ENCODE measurements at regions not wholly inside any gene's neighbourhood (a gene's known extent, or its start where the extent isn't known, plus 50 kb on each side); places are given as distances from the start of the nearest gene placed in this dataset.

DNA sequence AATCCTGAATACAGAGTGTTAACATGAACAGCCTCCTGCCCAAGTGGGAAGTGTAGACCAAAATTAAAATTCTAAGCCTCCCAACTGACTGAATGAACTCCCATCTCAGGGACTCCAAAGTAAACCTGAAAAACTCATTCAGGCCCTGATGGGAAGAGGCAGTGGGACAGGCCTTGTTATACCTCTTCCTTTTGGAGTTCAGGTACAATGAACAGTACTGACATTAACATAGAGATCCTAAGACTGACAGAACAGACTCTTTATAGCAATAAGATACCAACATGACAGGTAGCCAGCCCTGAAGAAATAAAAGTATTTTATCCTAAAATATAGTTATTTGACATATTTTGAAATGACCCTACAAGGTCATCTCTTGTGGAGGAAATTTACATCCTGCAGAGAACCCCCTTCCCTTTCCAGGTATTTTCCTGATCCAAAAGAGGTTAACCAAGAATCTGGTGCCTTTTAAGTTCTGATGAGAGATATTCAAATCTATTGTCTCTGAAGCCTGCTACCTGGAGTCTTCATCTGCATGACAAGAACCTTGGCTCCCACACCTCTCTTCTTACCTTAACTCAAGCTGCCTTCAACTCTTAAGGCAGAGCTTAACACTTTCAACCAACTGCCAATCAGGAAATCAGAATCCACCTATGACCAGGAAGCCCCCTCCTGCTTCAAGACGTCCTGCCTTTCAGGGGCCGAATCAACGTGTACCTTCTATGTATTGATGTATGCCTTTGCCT lies 103.3 kb upstream of the PFKP start:
- no peak for DNase-seq (ENCODE audit: low read depth in 1 of 2, low spot score in 1 of 2)
- TF ChIP-seq, protein P1, sequence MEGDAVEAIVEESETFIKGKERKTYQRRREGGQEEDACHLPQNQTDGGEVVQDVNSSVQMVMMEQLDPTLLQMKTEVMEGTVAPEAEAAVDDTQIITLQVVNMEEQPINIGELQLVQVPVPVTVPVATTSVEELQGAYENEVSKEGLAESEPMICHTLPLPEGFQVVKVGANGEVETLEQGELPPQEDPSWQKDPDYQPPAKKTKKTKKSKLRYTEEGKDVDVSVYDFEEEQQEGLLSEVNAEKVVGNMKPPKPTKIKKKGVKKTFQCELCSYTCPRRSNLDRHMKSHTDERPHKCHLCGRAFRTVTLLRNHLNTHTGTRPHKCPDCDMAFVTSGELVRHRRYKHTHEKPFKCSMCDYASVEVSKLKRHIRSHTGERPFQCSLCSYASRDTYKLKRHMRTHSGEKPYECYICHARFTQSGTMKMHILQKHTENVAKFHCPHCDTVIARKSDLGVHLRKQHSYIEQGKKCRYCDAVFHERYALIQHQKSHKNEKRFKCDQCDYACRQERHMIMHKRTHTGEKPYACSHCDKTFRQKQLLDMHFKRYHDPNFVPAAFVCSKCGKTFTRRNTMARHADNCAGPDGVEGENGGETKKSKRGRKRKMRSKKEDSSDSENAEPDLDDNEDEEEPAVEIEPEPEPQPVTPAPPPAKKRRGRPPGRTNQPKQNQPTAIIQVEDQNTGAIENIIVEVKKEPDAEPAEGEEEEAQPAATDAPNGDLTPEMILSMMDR (IDR thresholded peaks at IDR 0.05; ENCODE audit: low read depth, low read length) = no peak

DNA sequence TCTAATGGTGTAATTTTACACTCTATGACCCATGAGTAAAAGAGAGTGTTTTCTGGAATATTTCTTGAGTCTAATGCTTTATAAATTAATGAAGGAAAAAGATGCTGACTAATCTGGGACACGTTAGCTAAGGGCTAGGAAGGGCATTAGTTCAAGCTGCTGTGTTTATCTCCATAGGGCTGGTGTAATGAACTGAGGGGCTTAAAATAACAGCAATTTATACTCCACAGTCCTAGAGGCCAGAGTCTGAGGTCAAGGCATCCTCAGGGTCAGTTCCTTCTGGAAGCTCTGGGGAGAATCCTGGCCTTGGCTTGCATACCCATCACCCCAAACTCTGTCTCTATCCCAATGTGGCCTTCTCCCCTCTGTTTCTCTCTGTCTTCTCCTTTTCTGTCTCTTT lies 105.2 kb upstream of the PFKP start:
- H3K4me1 ChIP-seq (ENCODE audit: low read depth) = no peaks in the 10 kb centered on the region
- DNase-seq (ENCODE audit: low read depth in 1 of 2, low spot score in 1 of 2) = no peak

More for the DNA sequence above, 103.3 kb upstream of the PFKP start:
- Histone ChIP-seq H3K9me3 (ENCODE audit: low read depth) (no peaks in the 10 kb centered on the region), H3K36me3 (no peaks in the 10 kb centered on the region), H3K4me1 (ENCODE audit: low read depth) (no peaks in the 10 kb centered on the region), H3K27ac (no peak overlapping the region), H3K27me3 (no peaks in the 10 kb centered on the region), H3K4me3 (no peak overlapping the region)

DNA sequence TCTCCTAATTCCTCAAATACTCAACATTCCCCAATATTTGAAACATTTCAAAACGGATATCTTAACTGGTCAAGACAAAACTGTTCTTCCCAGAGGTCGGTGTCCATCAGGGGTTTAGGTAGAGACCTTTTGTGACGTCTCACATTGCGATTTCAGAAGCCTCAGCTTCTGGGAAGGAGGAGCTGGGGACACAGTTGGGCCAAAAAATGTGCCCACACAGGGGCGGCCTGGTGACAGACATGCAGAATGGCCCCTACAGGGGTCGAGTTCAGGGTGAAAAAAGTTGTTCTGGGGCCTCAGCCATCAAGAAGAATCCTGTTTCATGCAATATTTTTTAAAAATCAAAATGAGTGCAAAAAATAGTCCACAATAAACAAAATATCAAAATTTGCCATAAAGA lies 108.7 kb upstream of the PFKP start:
- Histone ChIP-seq H3K9me3 (ENCODE audit: low read depth) (no peaks in the 10 kb centered on the region), H3K27ac (no peak overlapping the region), H3K4me3 (no peak overlapping the region), H3K4me1 (ENCODE audit: low read depth) (no peaks in the 10 kb centered on the region), H3K36me3 (no peaks in the 10 kb centered on the region), H3K27me3 (no peaks in the 10 kb centered on the region)
- no peak for DNase-seq (ENCODE audit: low read depth in 1 of 2, low spot score in 1 of 2)
- TF ChIP-seq, protein P1 (IDR thresholded peaks at IDR 0.05; ENCODE audit: low read depth, low read length) = no peak

More for the DNA sequence above, 105.2 kb upstream of the PFKP start:
- TF ChIP-seq, protein P1 (IDR thresholded peaks at IDR 0.05; ENCODE audit: low read depth, low read length) = no peak
- no peaks in the 10 kb centered on the region for H3K36me3 ChIP-seq
- no peaks in the 10 kb centered on the region for H3K9me3 ChIP-seq (ENCODE audit: low read depth)
- H3K4me3 ChIP-seq = no peak overlapping the region
- H3K27me3 ChIP-seq = no peaks in the 10 kb centered on the region
- no peak overlapping the region for H3K27ac ChIP-seq

DNA sequence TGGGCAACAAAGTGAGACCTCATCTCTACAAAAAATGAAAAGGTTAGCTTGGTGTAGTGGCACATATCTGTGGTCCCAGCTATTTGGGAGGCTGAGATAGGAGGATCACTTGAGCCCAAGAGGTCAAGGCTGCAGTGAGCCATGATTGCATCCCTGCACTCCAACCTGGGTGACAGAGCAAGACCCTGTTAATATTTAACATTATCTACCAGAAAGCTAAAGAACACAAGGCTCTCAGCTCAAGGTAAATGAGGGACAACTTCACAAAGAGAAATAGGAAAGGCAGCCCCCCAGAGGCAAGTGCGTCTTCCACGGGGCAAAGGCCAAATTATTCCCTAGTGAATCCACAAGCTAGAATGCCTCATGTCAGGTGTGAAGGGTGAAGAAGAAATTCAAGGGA lies 109.6 kb upstream of the PFKP start:
- H3K4me3 ChIP-seq = no peak overlapping the region
- no peaks in the 10 kb centered on the region for H3K9me3 ChIP-seq (ENCODE audit: low read depth)
- H3K27ac ChIP-seq = no peak overlapping the region
- no peaks in the 10 kb centered on the region for H3K27me3 ChIP-seq
- DNase-seq (ENCODE audit: low read depth in 1 of 2, low spot score in 1 of 2) = no peak
- no peaks in the 10 kb centered on the region for H3K4me1 ChIP-seq (ENCODE audit: low read depth)
- TF ChIP-seq, protein P1 (IDR thresholded peaks at IDR 0.05; ENCODE audit: low read depth, low read length) = no peak
- H3K36me3 ChIP-seq = no peaks in the 10 kb centered on the region

DNA sequence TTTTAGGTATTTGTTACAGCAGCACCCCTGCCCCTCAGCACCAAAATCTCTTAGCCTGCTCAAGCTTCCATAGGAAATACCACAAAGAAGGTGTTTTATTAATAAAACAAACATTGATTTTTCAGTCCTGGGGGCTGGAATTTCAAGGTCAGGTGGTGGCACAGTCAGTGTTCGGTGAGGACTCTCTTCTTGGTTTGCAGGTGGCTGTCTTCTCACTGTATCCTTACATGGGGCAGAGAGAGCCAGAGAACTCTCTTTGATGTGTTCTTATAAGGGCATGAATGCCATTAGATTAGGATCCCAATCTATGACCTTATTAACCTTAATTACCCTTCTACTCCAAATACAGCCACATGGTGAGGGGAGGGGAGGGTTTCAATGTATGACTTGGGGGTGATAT lies 112.3 kb upstream of the PFKP start:
- no peak overlapping the region for H3K4me3 ChIP-seq
- DNase-seq (ENCODE audit: low read depth in 1 of 2, low spot score in 1 of 2) = no peak
- H3K4me1 ChIP-seq (ENCODE audit: low read depth) = no peaks in the 10 kb centered on the region
- no peak overlapping the region for H3K27ac ChIP-seq
- no peaks in the 10 kb centered on the region for H3K9me3 ChIP-seq (ENCODE audit: low read depth)
- no peaks in the 10 kb centered on the region for H3K36me3 ChIP-seq
- TF ChIP-seq, protein P1 (IDR thresholded peaks at IDR 0.05; ENCODE audit: low read depth, low read length) = no peak
- no peaks in the 10 kb centered on the region for H3K27me3 ChIP-seq

Data from cardiac muscle cell (in vitro differentiated cells and primary cell).